ENCODE measurements at regions not wholly inside any gene's neighbourhood (a gene's known extent, or its start where the extent isn't known, plus 50 kb on each side); places are given as distances from the start of the nearest gene placed in this dataset.

DNA sequence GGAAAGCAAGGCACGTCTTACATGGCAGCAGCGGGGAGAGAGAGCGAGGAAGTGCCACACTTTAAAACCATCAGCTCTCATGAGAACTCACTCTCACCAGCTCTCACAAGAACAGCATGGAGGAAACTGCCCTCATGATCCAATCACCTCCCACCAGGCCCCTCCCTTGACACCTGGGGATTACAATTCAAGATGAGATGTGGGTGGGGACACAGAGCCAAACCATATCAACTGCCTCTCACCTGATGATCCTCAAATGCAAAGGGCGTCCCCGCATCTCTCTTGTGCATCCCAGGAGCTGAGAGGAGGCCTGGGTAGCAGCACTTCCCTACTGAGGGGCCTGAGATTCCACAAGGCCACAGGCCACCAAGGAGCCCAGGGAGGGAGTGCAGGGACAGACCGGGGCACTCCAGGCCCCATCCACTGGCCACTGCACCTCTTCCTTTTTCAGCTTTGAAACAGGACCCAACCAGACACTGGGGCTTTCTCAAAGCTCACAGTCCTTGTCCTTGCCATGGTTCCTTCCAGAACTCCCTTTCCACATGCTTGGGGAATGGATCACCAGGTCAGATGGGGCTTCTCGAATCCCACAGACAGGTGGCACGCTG lies 54.5 kb upstream of the IL17B start:
- TF ChIP-seq CTCF (IDR thresholded peaks at IDR 0.05) (no peak), POLR2A (IDR thresholded peaks at IDR 0.05) (no peak)
